Stimulated activated CD8-positive, alpha-beta memory T cell treated with anti-CD3 and anti-CD28 coated beads, Interleukin-4, amount 100 ng/mL, for 48 hours (primary cell): ENCODE measurements at regions not wholly inside any gene's neighbourhood (a gene's known extent, or its start where the extent isn't known, plus 50 kb on each side); places are given as distances from the start of the nearest gene placed in this dataset.

Experiments used
- DNase-seq: peaks from one replicate; pipeline ENCODE4 v3.0.0-alpha.2; 2020

- no peak for DNase-seq
Observed at GRCh38 chr5:174293006-174293405, 247.5 kb downstream of the NSG2 start.

GRCh38 chr5:174293481-174293880 is 248.0 kb downstream of the NSG2 start:
- DNase-seq: no peak

GRCh38 chr5:174294891-174295620 is 249.6 kb downstream of the NSG2 start:
- no peak for DNase-seq

GRCh38 chr5:174295702-174296436 is 250.4 kb downstream of the NSG2 start:
- DNase-seq: no peak

GRCh38 chr5:174300118-174300940 is 254.8 kb downstream of the NSG2 start:
- DNase-seq: no peak

GRCh38 chr5:174300941-174301761 is 255.6 kb downstream of the NSG2 start:
- DNase-seq: no peak

GRCh38 chr5:174301848-174302625 is 256.5 kb downstream of the NSG2 start:
- DNase-seq: no peak

- DNase-seq: no peak
Observed at GRCh38 chr5:174303035-174303434, 257.5 kb downstream of the NSG2 start.

- no peak for DNase-seq
Observed at GRCh38 chr5:174303437-174304045, 258.0 kb downstream of the NSG2 start.

GRCh38 chr5:174305241-174305681 is 259.8 kb downstream of the NSG2 start:
- no peak for DNase-seq

- DNase-seq: no peak
Observed at GRCh38 chr5:174306345-174307030, 261.0 kb downstream of the NSG2 start.

- no peak for DNase-seq
Observed at GRCh38 chr5:174307031-174307408, 261.5 kb downstream of the NSG2 start.

- DNase-seq: no peak
Observed at GRCh38 chr5:174307656-174308271, 262.3 kb downstream of the NSG2 start.

GRCh38 chr5:174309131-174309795 is 263.8 kb downstream of the NSG2 start:
- no peak for DNase-seq

GRCh38 chr5:174310243-174310642 is 264.7 kb downstream of the NSG2 start:
- no peak for DNase-seq

GRCh38 chr5:174310706-174311105 is 265.2 kb downstream of the NSG2 start:
- DNase-seq: no peak

GRCh38 chr5:174311121-174311520 is 265.6 kb downstream of the NSG2 start:
- DNase-seq: no peak

- peak; percentile 82 for DNase-seq
Observed at GRCh38 chr5:174311531-174312269, 266.2 kb downstream of the NSG2 start.

- no peak for DNase-seq
Observed at GRCh38 chr5:174312270-174312617, 266.7 kb downstream of the NSG2 start.
